22Rv1 (cell line): ENCODE measurements at regions not wholly inside any gene's neighbourhood (a gene's known extent, or its start where the extent isn't known, plus 50 kb on each side); places are given as distances from the start of the nearest gene placed in this dataset.

ENCODE experiments used
- ZFX ChIP-seq: fragments of 450-650 bp; IDR thresholded peaks from 2 replicates; pipeline ENCODE4 v1.6.1; 2017; ENCODE audit warnings: antibody characterized with exemption, borderline replicate concordance
- TF ChIP-seq, protein P1 (sequence below): fragments of 450-650 bp; IDR thresholded peaks from 2 replicates; pipeline ENCODE4 v1.5.1; 2017; ENCODE audit warnings: mild to moderate bottlenecking

DNA sequence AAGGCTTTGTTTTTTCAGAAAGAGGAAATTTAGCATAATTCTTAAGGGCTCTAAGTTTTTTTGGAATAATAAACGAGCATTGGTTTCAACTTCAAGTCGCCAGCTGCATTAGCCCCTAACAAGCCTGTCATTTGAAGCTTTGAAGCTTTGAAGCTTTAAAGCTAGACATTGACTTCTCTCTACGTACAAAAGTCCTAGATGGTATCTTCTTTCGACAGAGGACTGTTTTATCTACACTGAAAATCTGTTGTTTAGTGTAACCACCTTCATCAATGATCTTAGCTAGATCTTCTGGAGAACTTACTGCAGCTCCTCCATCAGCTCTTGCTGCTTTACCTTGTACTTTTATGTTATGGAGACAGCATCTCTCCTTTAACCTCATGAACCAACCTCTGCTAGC is 79.6 kb upstream of the TMEM72 start:
- TF ChIP-seq, protein P1, sequence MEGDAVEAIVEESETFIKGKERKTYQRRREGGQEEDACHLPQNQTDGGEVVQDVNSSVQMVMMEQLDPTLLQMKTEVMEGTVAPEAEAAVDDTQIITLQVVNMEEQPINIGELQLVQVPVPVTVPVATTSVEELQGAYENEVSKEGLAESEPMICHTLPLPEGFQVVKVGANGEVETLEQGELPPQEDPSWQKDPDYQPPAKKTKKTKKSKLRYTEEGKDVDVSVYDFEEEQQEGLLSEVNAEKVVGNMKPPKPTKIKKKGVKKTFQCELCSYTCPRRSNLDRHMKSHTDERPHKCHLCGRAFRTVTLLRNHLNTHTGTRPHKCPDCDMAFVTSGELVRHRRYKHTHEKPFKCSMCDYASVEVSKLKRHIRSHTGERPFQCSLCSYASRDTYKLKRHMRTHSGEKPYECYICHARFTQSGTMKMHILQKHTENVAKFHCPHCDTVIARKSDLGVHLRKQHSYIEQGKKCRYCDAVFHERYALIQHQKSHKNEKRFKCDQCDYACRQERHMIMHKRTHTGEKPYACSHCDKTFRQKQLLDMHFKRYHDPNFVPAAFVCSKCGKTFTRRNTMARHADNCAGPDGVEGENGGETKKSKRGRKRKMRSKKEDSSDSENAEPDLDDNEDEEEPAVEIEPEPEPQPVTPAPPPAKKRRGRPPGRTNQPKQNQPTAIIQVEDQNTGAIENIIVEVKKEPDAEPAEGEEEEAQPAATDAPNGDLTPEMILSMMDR = no peak
- no peak for TF ChIP-seq ZFX
